Astrocyte (in vitro differentiated cells and primary cell): ENCODE measurements at regions not wholly inside any gene's neighbourhood (a gene's known extent, or its start where the extent isn't known, plus 50 kb on each side); places are given as distances from the start of the nearest gene placed in this dataset.

Experiments used
- DNase-seq: peaks from one replicate; pipeline ENCODE4 v3.0.0-alpha.2; 2010; ENCODE audit warnings: low read depth
- FAIRE-seq: peaks from 2 replicates; lab custom pipeline; 2011; peaks lifted over from hg19 to GRCh38; lab: Jason Lieb, UNC
- H2AFZ ChIP-seq: 2 replicates; pipeline ENCODE4 v1.6.0; 2012; ENCODE audit warnings: low read depth, low read length, inconsistent platforms
- H3K27ac ChIP-seq: 2 replicates; pipeline ENCODE4 v1.5.1; 2011; ENCODE audit warnings: low read depth, low read length, inconsistent platforms
- H3K27me3 ChIP-seq: 2 replicates; pipeline ENCODE4 v1.6.0; 2011; ENCODE audit warnings: low read length, inconsistent platforms; ENCODE audit not compliant: insufficient read depth
- H3K36me3 ChIP-seq: 2 replicates; pipeline ENCODE4 v1.5.1; 2011; ENCODE audit warnings: low read length, inconsistent platforms; ENCODE audit not compliant: insufficient read depth
- H3K4me1 ChIP-seq: 2 replicates; pipeline ENCODE4 v1.5.1; 2011; ENCODE audit warnings: low read length, inconsistent platforms; ENCODE audit not compliant: insufficient read depth
- H3K4me2 ChIP-seq: 2 replicates; pipeline ENCODE4 v1.6.0; 2012; ENCODE audit warnings: low read length, inconsistent platforms
- H3K4me3 ChIP-seq: 2 replicates; pipeline ENCODE4 v1.5.1; 2011; ENCODE audit warnings: low read depth, mild to moderate bottlenecking, low read length, inconsistent platforms; ENCODE audit not compliant: insufficient read depth
- H3K79me2 ChIP-seq: 2 replicates; pipeline ENCODE4 v1.6.0; 2012; ENCODE audit warnings: mild to moderate bottlenecking, low read length, inconsistent platforms; ENCODE audit not compliant: insufficient read depth
- H3K9ac ChIP-seq: 2 replicates; pipeline ENCODE4 v1.6.0; 2012; ENCODE audit warnings: mild to moderate bottlenecking, low read length, inconsistent platforms
- H3K9me3 ChIP-seq: 2 replicates; pipeline ENCODE4 v1.5.1; 2012; ENCODE audit warnings: low read depth, mild to moderate bottlenecking, low read length, inconsistent platforms; ENCODE audit not compliant: insufficient read depth
- H4K20me1 ChIP-seq: 2 replicates; pipeline ENCODE4 v1.6.0; 2012; ENCODE audit warnings: low read length, inconsistent platforms; ENCODE audit not compliant: insufficient read depth
- H3K27ac Mint-ChIP-seq: one replicate; pipeline ENCODE4 v1.8.0; 2021; ENCODE audit warnings: mild to moderate bottlenecking, mixed read lengths; ENCODE audit not compliant: unreplicated experiment
- H3K27me3 Mint-ChIP-seq: one replicate; pipeline ENCODE4 v1.8.0; 2021; ENCODE audit warnings: low read depth, mixed read lengths; ENCODE audit not compliant: unreplicated experiment
- H3K36me3 Mint-ChIP-seq: one replicate; pipeline ENCODE4 v1.8.0; 2021; ENCODE audit warnings: low read depth, mixed read lengths; ENCODE audit not compliant: unreplicated experiment
- H3K4me1 Mint-ChIP-seq: one replicate; pipeline ENCODE4 v1.8.0; 2021; ENCODE audit warnings: low read depth, mixed read lengths; ENCODE audit not compliant: unreplicated experiment
- H3K4me3 Mint-ChIP-seq: one replicate; pipeline ENCODE4 v1.8.0; 2021; ENCODE audit warnings: mild to moderate bottlenecking, moderate library complexity, mixed read lengths; ENCODE audit not compliant: unreplicated experiment
- H3K9me3 Mint-ChIP-seq: one replicate; pipeline ENCODE4 v1.8.0; 2021; ENCODE audit warnings: mild to moderate bottlenecking, mixed read lengths; ENCODE audit not compliant: unreplicated experiment
- EZH2 ChIP-seq: IDR thresholded peaks from 2 replicates; pipeline ENCODE4 v1.6.1; 2012; ENCODE audit warnings: mild to moderate bottlenecking, low read length, inconsistent platforms; ENCODE audit not compliant: insufficient read depth
- TF ChIP-seq, protein P1 (sequence below): IDR thresholded peaks from 2 replicates; pipeline ENCODE4 v1.5.1; 2011; ENCODE audit warnings: low read depth, mild to moderate bottlenecking, inconsistent platforms, low read length, moderate library complexity; ENCODE audit not compliant: insufficient read depth

DNA sequence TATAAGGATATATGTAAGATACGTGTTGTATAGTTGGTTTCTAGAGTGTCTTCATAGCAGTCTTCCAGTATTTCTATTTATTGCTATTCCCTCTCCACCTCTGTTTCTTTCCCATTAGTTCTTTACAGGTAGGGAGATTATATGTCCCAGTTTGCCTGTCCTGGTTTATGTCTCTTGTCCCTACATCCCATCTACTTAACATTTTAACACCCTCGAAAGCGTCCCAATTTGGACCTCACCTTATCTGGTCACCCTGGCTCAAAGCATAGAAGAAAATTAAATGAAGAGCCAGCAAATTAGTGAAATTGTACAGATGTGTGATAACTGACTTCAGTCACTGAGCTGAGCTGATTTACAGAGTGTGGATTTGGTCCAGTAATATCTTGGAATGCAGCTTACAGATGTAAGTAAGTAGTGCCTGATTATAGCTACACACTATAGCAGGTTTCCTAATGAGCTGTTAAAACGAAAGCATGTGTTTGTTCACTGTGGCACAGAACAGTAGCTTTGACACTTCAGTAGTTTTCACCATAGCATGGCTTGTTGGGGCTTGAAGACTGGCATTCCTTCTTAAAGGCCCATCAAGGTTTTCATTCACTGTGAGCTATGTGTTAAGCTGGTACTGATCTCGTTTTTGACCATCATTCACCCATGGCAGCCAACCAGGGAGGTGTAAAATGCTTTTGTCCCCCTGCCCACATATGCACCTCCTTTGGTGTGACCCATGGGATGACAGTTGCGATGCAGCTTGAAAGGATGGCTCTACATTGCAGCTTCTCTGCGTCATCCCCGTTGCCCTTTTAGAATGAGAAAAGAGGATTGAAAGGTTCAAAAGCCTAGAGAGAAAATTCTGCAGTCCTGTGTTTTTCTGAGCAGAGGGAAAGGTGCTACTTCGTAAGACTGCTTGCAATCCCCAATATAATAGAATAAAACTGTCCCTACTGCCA lies 192.1 kb upstream of the DMRT1 start:
- H2AFZ ChIP-seq: no peak overlapping the region
- H3K36me3 ChIP-seq: no peaks in the 10 kb centered on the region
- H3K4me1 ChIP-seq: no peaks in the 10 kb centered on the region
- no peaks in the 10 kb centered on the region for H3K9me3 ChIP-seq
- Mint-ChIP-seq H3K27me3 (no peaks in the 10 kb centered on the region), H3K36me3 (no peaks in the 10 kb centered on the region), H3K9me3 (no peaks in the 10 kb centered on the region), H3K4me3 (no peak overlapping the region), H3K4me1 (peaks cover 14% of the 10 kb centered on the region), H3K27ac (no peak overlapping the region)
- H3K4me2 ChIP-seq: peak overlapping the region; percentile 69
- no peak for DNase-seq
- H3K79me2 ChIP-seq: no peaks in the 10 kb centered on the region
- H4K20me1 ChIP-seq: no peaks in the 10 kb centered on the region
- no peak overlapping the region for H3K9ac ChIP-seq
- no peak for FAIRE-seq
- H3K4me3 ChIP-seq: no peak overlapping the region
- H3K27me3 ChIP-seq: no peaks in the 10 kb centered on the region
- no peak overlapping the region for H3K27ac ChIP-seq
- TF ChIP-seq, protein P1, sequence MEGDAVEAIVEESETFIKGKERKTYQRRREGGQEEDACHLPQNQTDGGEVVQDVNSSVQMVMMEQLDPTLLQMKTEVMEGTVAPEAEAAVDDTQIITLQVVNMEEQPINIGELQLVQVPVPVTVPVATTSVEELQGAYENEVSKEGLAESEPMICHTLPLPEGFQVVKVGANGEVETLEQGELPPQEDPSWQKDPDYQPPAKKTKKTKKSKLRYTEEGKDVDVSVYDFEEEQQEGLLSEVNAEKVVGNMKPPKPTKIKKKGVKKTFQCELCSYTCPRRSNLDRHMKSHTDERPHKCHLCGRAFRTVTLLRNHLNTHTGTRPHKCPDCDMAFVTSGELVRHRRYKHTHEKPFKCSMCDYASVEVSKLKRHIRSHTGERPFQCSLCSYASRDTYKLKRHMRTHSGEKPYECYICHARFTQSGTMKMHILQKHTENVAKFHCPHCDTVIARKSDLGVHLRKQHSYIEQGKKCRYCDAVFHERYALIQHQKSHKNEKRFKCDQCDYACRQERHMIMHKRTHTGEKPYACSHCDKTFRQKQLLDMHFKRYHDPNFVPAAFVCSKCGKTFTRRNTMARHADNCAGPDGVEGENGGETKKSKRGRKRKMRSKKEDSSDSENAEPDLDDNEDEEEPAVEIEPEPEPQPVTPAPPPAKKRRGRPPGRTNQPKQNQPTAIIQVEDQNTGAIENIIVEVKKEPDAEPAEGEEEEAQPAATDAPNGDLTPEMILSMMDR: no peak
- TF ChIP-seq EZH2: no peak

DNA sequence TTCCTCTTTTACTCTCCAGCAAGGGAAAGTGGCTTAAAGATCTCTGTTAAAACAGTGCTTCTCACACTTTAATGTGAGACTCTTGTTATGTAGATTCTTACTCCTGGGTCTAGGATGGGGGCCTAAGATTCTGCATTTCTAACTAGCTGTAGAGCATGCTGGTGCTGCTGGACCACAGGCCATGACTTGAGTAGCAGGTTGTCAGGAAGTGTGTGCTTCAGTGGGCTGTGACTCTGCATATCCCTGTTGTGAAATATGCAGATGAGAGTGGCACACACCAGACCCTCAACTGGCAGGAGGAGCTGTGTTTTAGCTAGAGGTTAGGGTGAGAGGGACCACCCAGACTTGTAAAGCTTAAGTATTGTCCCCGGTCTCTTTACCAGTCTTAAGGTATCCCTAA lies 191.1 kb upstream of the DMRT1 start:
- TF ChIP-seq EZH2: no peak
- TF ChIP-seq, protein P1: no peak
- H3K4me3 Mint-ChIP-seq: no peak overlapping the region
- H3K9me3 ChIP-seq: no peaks in the 10 kb centered on the region
- H3K9ac ChIP-seq: no peak overlapping the region
- FAIRE-seq (no peak), DNase-seq (no peak)
- H4K20me1 ChIP-seq: no peaks in the 10 kb centered on the region
- H3K27me3 ChIP-seq: no peaks in the 10 kb centered on the region
- H2AFZ ChIP-seq: peak overlapping the region; percentile 80
- H3K9me3 Mint-ChIP-seq: no peaks in the 10 kb centered on the region
- no peaks in the 10 kb centered on the region for H3K36me3 Mint-ChIP-seq
- peak overlapping the region; percentile 44 for H3K27ac Mint-ChIP-seq
- H3K4me1 ChIP-seq: no peaks in the 10 kb centered on the region
- H3K79me2 ChIP-seq: no peaks in the 10 kb centered on the region
- H3K27me3 Mint-ChIP-seq: no peaks in the 10 kb centered on the region
- H3K4me3 ChIP-seq: peak overlapping the region; percentile 17
- H3K4me1 Mint-ChIP-seq: peaks cover 14% of the 10 kb centered on the region
- peak overlapping the region; percentile 69 for H3K4me2 ChIP-seq
- no peak overlapping the region for H3K27ac ChIP-seq
- H3K36me3 ChIP-seq: no peaks in the 10 kb centered on the region

DNA sequence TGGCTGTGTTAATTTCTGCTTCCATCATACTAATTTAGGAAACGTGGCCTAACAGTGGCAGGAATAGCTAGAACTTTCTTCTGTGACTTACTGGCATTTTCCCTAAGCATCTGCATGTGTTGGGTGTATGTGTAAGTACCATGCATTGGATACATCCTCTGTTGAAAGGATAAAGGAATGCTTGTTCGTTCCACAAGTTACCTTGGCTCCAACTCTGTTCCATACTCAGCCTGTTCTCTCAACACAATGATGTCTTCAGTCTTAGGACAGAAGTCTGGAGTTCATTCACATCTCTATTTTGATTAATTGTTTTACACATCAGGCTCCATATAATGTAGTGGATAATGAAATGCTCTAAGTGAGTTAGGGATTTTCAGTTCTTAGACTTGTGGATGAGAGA lies 190.1 kb upstream of the DMRT1 start:
- Mint-ChIP-seq H3K27me3 (no peaks in the 10 kb centered on the region), H3K4me1 (peaks cover 14% of the 10 kb centered on the region)
- no peaks in the 10 kb centered on the region for H3K4me1 ChIP-seq

More for the DNA sequence above, 190.1 kb upstream of the DMRT1 start:
- no peak overlapping the region for H3K27ac Mint-ChIP-seq
- Histone ChIP-seq H3K27ac (no peak overlapping the region), H3K36me3 (no peaks in the 10 kb centered on the region), H4K20me1 (no peaks in the 10 kb centered on the region), H3K27me3 (no peaks in the 10 kb centered on the region), H2AFZ (no peak overlapping the region), H3K9me3 (no peaks in the 10 kb centered on the region), H3K4me2 (no peak overlapping the region), H3K79me2 (no peaks in the 10 kb centered on the region), H3K9ac (no peak overlapping the region), H3K4me3 (no peak overlapping the region)
- TF ChIP-seq EZH2: no peak
- TF ChIP-seq, protein P1: no peak
- peaks cover 2% of the 10 kb centered on the region for H3K36me3 Mint-ChIP-seq
- DNase-seq (no peak), FAIRE-seq (no peak)
- H3K9me3 Mint-ChIP-seq: no peaks in the 10 kb centered on the region
- H3K4me3 Mint-ChIP-seq: no peak overlapping the region
